CD8-positive, alpha-beta memory T cell (primary cell): ENCODE measurements at regions not wholly inside any gene's neighbourhood (a gene's known extent, or its start where the extent isn't known, plus 50 kb on each side); places are given as distances from the start of the nearest gene placed in this dataset.

Source experiments
- CTCF ChIA-PET: fragments of 350-600 bp; sonication (Branson Sonifier 250); formaldehyde crosslinking; loops from one replicate; lab custom pipeline; 2021; ENCODE audit warnings: antibody characterized with exemption; lab: Charles Lee
- POLR2A ChIA-PET: fragments of 350-600 bp; sonication (Branson Sonifier 250); formaldehyde crosslinking; loops from one replicate; lab custom pipeline; 2021; ENCODE audit warnings: antibody characterized with exemption; lab: Charles Lee
- DNase-seq, 5 donors: peaks; one replicate each; pipeline versions ENCODE4 v3.0.0 to v3.0.0-alpha.2; 2020 to 2022; ENCODE audit warnings: mixed read lengths in 1 of 5
- H3K27ac ChIP-seq: one replicate; pipeline ENCODE4 v1.7.0; 2013; ENCODE audit warnings: low read depth, mild to moderate bottlenecking, low read length, moderate library complexity
- H3K27me3 ChIP-seq: 2 replicates; pipeline ENCODE4 v1.7.0; 2013; ENCODE audit warnings: low read length, mild to moderate bottlenecking; ENCODE audit not compliant: insufficient read depth, poor library complexity, severe bottlenecking
- H3K36me3 ChIP-seq: 2 replicates; pipeline ENCODE4 v1.7.0; 2013; ENCODE audit warnings: mild to moderate bottlenecking, low read length, moderate library complexity; ENCODE audit not compliant: insufficient read depth
- H3K4me1 ChIP-seq: 2 replicates; pipeline ENCODE4 v1.7.0; 2013; ENCODE audit warnings: mild to moderate bottlenecking, low read length, moderate library complexity; ENCODE audit not compliant: insufficient read depth
- H3K4me3 ChIP-seq: 2 replicates; pipeline ENCODE4 v1.7.0; 2013; ENCODE audit warnings: mild to moderate bottlenecking, low read length
- H3K9me3 ChIP-seq: 2 replicates; pipeline ENCODE4 v1.7.0; 2013; ENCODE audit warnings: mild to moderate bottlenecking, low read length
- H3K27ac Mint-ChIP-seq, 8 donors: one replicate each; pipeline ENCODE4 v1.8.0; 2020 to 2021; ENCODE audit warnings: mixed read lengths in 8 of 8, mild to moderate bottlenecking in 6 of 8, inconsistent platforms in 3 of 8, moderate library complexity in 3 of 8
- H3K27me3 Mint-ChIP-seq, 2 donors: one replicate each; pipeline ENCODE4 v1.8.0; 2020 to 2021; ENCODE audit warnings: mixed read lengths in 2 of 2, mild to moderate bottlenecking in 1 of 2, moderate library complexity in 1 of 2
- H3K36me3 Mint-ChIP-seq, 3 donors: one replicate each; pipeline ENCODE4 v1.8.0; 2020 to 2021; ENCODE audit warnings: mixed read lengths in 3 of 3, inconsistent platforms in 1 of 3, mild to moderate bottlenecking in 1 of 3
- H3K4me1 Mint-ChIP-seq, 3 donors: one replicate each; pipeline ENCODE4 v1.8.0; 2020 to 2021; ENCODE audit warnings: mixed read lengths in 3 of 3, inconsistent platforms in 1 of 3, mild to moderate bottlenecking in 1 of 3
- H3K4me3 Mint-ChIP-seq, 7 donors: one replicate each; pipeline ENCODE4 v1.8.0; 2020 to 2021; ENCODE audit warnings: mixed read lengths in 7 of 7, mild to moderate bottlenecking in 6 of 7, moderate library complexity in 4 of 7, inconsistent platforms in 2 of 7
- H3K9me3 Mint-ChIP-seq, 5 donors: one replicate each; pipeline ENCODE4 v1.8.0; 2020 to 2022; ENCODE audit warnings: mixed read lengths in 5 of 5, mild to moderate bottlenecking in 3 of 5, moderate library complexity in 2 of 5, inconsistent platforms in 1 of 5

- no peak for DNase-seq
- no peak overlapping the region for H3K27ac Mint-ChIP-seq
- no peaks in the 10 kb centered on the region for H3K9me3 ChIP-seq
- H3K36me3 Mint-ChIP-seq = no peaks in the 10 kb centered on the region
- H3K9me3 Mint-ChIP-seq = no peaks in the 10 kb centered on the region
- H3K4me3 ChIP-seq = no peak overlapping the region
- ChIA-PET POLR2A (no interaction called here), CTCF (no interaction called here)
- peaks cover 0 to 5% of the 10 kb centered on the region in 2 donors for H3K27me3 Mint-ChIP-seq
- no peak overlapping the region for H3K4me3 Mint-ChIP-seq
- H3K27me3 ChIP-seq = no peaks in the 10 kb centered on the region
- no peaks in the 10 kb centered on the region for H3K4me1 Mint-ChIP-seq
- no peaks in the 10 kb centered on the region for H3K36me3 ChIP-seq
- no peaks in the 10 kb centered on the region for H3K4me1 ChIP-seq
- H3K27ac ChIP-seq = no peak overlapping the region
These were observed 331.6 kb upstream of the FAR2 start for GRCh38 chr12:28817524-28817923.

- POLR2A ChIA-PET = interaction anchor here (0.6 kb wide), 1 partner anchor 9 kb away, joined by 3 read pairs; no protein-coding TSS in a partner anchor
- Mint-ChIP-seq H3K36me3 (no peaks in the 10 kb centered on the region), H3K4me1 (no peaks in the 10 kb centered on the region), H3K9me3 (no peaks in the 10 kb centered on the region), H3K27me3 (peaks cover 0 to 4% of the 10 kb centered on the region in 2 donors), H3K4me3 (no peak overlapping the region), H3K27ac (no peak overlapping the region)
- H3K27me3 ChIP-seq = no peaks in the 10 kb centered on the region
- H3K4me3 ChIP-seq = no peak overlapping the region
- H3K36me3 ChIP-seq = no peaks in the 10 kb centered on the region
- CTCF ChIA-PET = no interaction called here
- no peaks in the 10 kb centered on the region for H3K9me3 ChIP-seq
- no peaks in the 10 kb centered on the region for H3K4me1 ChIP-seq
- H3K27ac ChIP-seq = no peak overlapping the region
- DNase-seq = no peak
These were observed 324.8 kb upstream of the FAR2 start for GRCh38 chr12:28824193-28824846.

- H3K36me3 ChIP-seq = no peaks in the 10 kb centered on the region
- Mint-ChIP-seq H3K9me3 (no peaks in the 10 kb centered on the region), H3K36me3 (no peaks in the 10 kb centered on the region), H3K4me3 (no peak overlapping the region), H3K27me3 (peaks cover 1 to 4% of the 10 kb centered on the region in 2 donors), H3K4me1 (no peaks in the 10 kb centered on the region), H3K27ac (no peak overlapping the region)
- POLR2A ChIA-PET = interaction anchor here (0.6 kb wide), 1 partner anchor 10 kb away, joined by 3 read pairs; no protein-coding TSS in a partner anchor
- H3K4me1 ChIP-seq = no peaks in the 10 kb centered on the region
- no peaks in the 10 kb centered on the region for H3K27me3 ChIP-seq
- H3K27ac ChIP-seq = no peak overlapping the region
- DNase-seq = no peak
- no peak overlapping the region for H3K4me3 ChIP-seq
- CTCF ChIA-PET = no interaction called here
- H3K9me3 ChIP-seq = no peaks in the 10 kb centered on the region
These were observed 324.2 kb upstream of the FAR2 start for GRCh38 chr12:28824849-28825248.

- no peaks in the 10 kb centered on the region for H3K4me1 ChIP-seq
These were observed 322.3 kb upstream of the FAR2 start for GRCh38 chr12:28826766-28827165.

GRCh38 chr12:28827861-28828260 lies 321.2 kb upstream of the FAR2 start:
- Histone ChIP-seq H3K4me3 (no peak overlapping the region), H3K4me1 (no peaks in the 10 kb centered on the region), H3K27me3 (no peaks in the 10 kb centered on the region), H3K36me3 (no peaks in the 10 kb centered on the region), H3K27ac (no peak overlapping the region), H3K9me3 (no peaks in the 10 kb centered on the region)
- ChIA-PET POLR2A (no interaction called here), CTCF (no interaction called here)
- peaks cover 4 to 7% of the 10 kb centered on the region in 2 donors for H3K27me3 Mint-ChIP-seq
- peaks cover 0 to 2% (median 0%) of the 10 kb centered on the region in 5 donors for H3K9me3 Mint-ChIP-seq
- no peak overlapping the region for H3K27ac Mint-ChIP-seq
- H3K4me1 Mint-ChIP-seq = no peaks in the 10 kb centered on the region
- H3K36me3 Mint-ChIP-seq = no peaks in the 10 kb centered on the region
- no peak for DNase-seq
- no peak overlapping the region for H3K4me3 Mint-ChIP-seq

More at GRCh38 chr12:28826766-28827165, 322.3 kb upstream of the FAR2 start:
- no peaks in the 10 kb centered on the region for H3K36me3 Mint-ChIP-seq
- no peaks in the 10 kb centered on the region for H3K4me1 Mint-ChIP-seq
- no peak overlapping the region for H3K4me3 ChIP-seq
- H3K27me3 Mint-ChIP-seq = peaks cover 4 to 7% of the 10 kb centered on the region in 2 donors
- H3K27me3 ChIP-seq = no peaks in the 10 kb centered on the region
- no peak overlapping the region for H3K4me3 Mint-ChIP-seq
- no peak overlapping the region for H3K27ac Mint-ChIP-seq
- DNase-seq = no peak
- no peak overlapping the region for H3K27ac ChIP-seq
- H3K9me3 ChIP-seq = no peaks in the 10 kb centered on the region
- no peaks in the 10 kb centered on the region for H3K36me3 ChIP-seq
- CTCF ChIA-PET = no interaction called here
- POLR2A ChIA-PET = no interaction called here
- peaks cover 0 to 2% (median 0%) of the 10 kb centered on the region in 5 donors for H3K9me3 Mint-ChIP-seq

- H3K36me3 ChIP-seq = no peaks in the 10 kb centered on the region
- Mint-ChIP-seq H3K9me3 (peaks cover 0 to 2% (median 0%) of the 10 kb centered on the region in 5 donors), H3K4me3 (no peak overlapping the region), H3K36me3 (no peaks in the 10 kb centered on the region), H3K27ac (no peak overlapping the region), H3K4me1 (no peaks in the 10 kb centered on the region), H3K27me3 (peaks cover 4 to 7% of the 10 kb centered on the region in 2 donors)
- CTCF ChIA-PET = no interaction called here
- no peak for DNase-seq
- no peak overlapping the region for H3K4me3 ChIP-seq
- POLR2A ChIA-PET = no interaction called here
- no peaks in the 10 kb centered on the region for H3K4me1 ChIP-seq
- H3K9me3 ChIP-seq = no peaks in the 10 kb centered on the region
- no peak overlapping the region for H3K27ac ChIP-seq
- no peaks in the 10 kb centered on the region for H3K27me3 ChIP-seq
These were observed 320.8 kb upstream of the FAR2 start for GRCh38 chr12:28828318-28828717.

- CTCF ChIA-PET = no interaction called here
- no peaks in the 10 kb centered on the region for H3K4me1 Mint-ChIP-seq
- H3K27me3 ChIP-seq = no peaks in the 10 kb centered on the region
These were observed 318.6 kb upstream of the FAR2 start for GRCh38 chr12:28830491-28830890.

GRCh38 chr12:28844718-28845117 lies 304.4 kb upstream of the FAR2 start:
- CTCF ChIA-PET = no interaction called here
- Mint-ChIP-seq H3K36me3 (no peaks in the 10 kb centered on the region), H3K4me1 (no peaks in the 10 kb centered on the region), H3K4me3 (no peak overlapping the region), H3K27ac (no peak overlapping the region), H3K27me3 (peaks cover 0 to 5% of the 10 kb centered on the region in 2 donors), H3K9me3 (peaks cover 0 to 1% (median 0%) of the 10 kb centered on the region in 5 donors)
- Histone ChIP-seq H3K27me3 (no peaks in the 10 kb centered on the region), H3K9me3 (no peaks in the 10 kb centered on the region), H3K4me1 (no peaks in the 10 kb centered on the region), H3K4me3 (no peak overlapping the region), H3K27ac (no peak overlapping the region), H3K36me3 (no peaks in the 10 kb centered on the region)
- POLR2A ChIA-PET = no interaction called here
- no peak for DNase-seq

More at GRCh38 chr12:28830491-28830890, 318.6 kb upstream of the FAR2 start:
- POLR2A ChIA-PET = no interaction called here
- H3K4me1 ChIP-seq = no peaks in the 10 kb centered on the region
- no peak overlapping the region for H3K27ac Mint-ChIP-seq
- no peaks in the 10 kb centered on the region for H3K36me3 Mint-ChIP-seq
- no peaks in the 10 kb centered on the region for H3K9me3 ChIP-seq
- H3K9me3 Mint-ChIP-seq = peaks cover 0 to 5% (median 4%) of the 10 kb centered on the region in 5 donors
- no peak overlapping the region for H3K4me3 Mint-ChIP-seq
- no peaks in the 10 kb centered on the region for H3K36me3 ChIP-seq
- no peak overlapping the region for H3K4me3 ChIP-seq
- no peak for DNase-seq
- H3K27ac ChIP-seq = no peak overlapping the region
- H3K27me3 Mint-ChIP-seq = peaks cover 4 to 7% of the 10 kb centered on the region in 2 donors
